ENCODE measurements at regions not wholly inside any gene's neighbourhood (a gene's known extent, or its start where the extent isn't known, plus 50 kb on each side); places are given as distances from the start of the nearest gene placed in this dataset.
"Not testable (repeated sequence)": the region's sequence is repeated elsewhere in the genome, so short reads cannot be mapped to it uniquely, and the experiment has no call there.

GRCh38 chr3:105982207-105982606 is 113.4 kb upstream of the CBLB start:
- Histone ChIP-seq H3K9me3 (ENCODE audit: insufficient read depth, low read length, severe bottlenecking) (no peaks in the 10 kb centered on the region), H2AFZ (ENCODE audit: low read depth, low read length) (no peak overlapping the region), H4K20me1 (ENCODE audit: insufficient read depth, low read length) (no peaks in the 10 kb centered on the region), H3K4me3 (ENCODE audit: low read depth in 1 of 2, low read length in 2 of 2) (no peak overlapping the region), H3K4me2 (ENCODE audit: insufficient read depth, low read length) (no peak overlapping the region), H3K9ac (ENCODE audit: low read depth, low read length) (no peak overlapping the region), H3K79me2 (ENCODE audit: insufficient read depth, low read length) (no peaks in the 10 kb centered on the region), H3K4me1 (ENCODE audit: insufficient read depth, low read length) (peaks cover 10% of the 10 kb centered on the region), H3K36me3 (ENCODE audit: insufficient read depth, low read length) (no peaks in the 10 kb centered on the region), H3K27me3 (ENCODE audit: insufficient read depth, low read length, poor library complexity) (no peaks in the 10 kb centered on the region), H3K27ac (ENCODE audit: low read length) (no peak overlapping the region)
- TF ChIP-seq CTCF (IDR thresholded peaks at IDR 0.05; ENCODE audit: borderline replicate concordance, extremely low read depth, low read length, poor library complexity, severe bottlenecking) (no peak), EZH2 (IDR thresholded peaks at IDR 0.05; ENCODE audit: borderline replicate concordance, low read depth, low read length, severe bottlenecking) (no peak)
- DNase-seq, result no peak
- no peak for ATAC-seq (ENCODE audit: insufficient read depth, low read depth)

GRCh38 chr3:105984837-105985236 is 116.0 kb upstream of the CBLB start:
- H3K4me3 ChIP-seq (ENCODE audit: low read depth in 1 of 2, low read length in 2 of 2), result no peak overlapping the region
- H3K79me2 ChIP-seq (ENCODE audit: insufficient read depth, low read length), result no peaks in the 10 kb centered on the region
- DNase-seq (no peak), ATAC-seq (ENCODE audit: insufficient read depth, low read depth) (peak; percentile 69)
- H4K20me1 ChIP-seq (ENCODE audit: insufficient read depth, low read length), result no peaks in the 10 kb centered on the region
- H2AFZ ChIP-seq (ENCODE audit: low read depth, low read length), result no peak overlapping the region
- no peaks in the 10 kb centered on the region for H3K27me3 ChIP-seq (ENCODE audit: insufficient read depth, low read length, poor library complexity)
- no peak overlapping the region for H3K9ac ChIP-seq (ENCODE audit: low read depth, low read length)
- no peaks in the 10 kb centered on the region for H3K9me3 ChIP-seq (ENCODE audit: insufficient read depth, low read length, severe bottlenecking)
- H3K4me2 ChIP-seq (ENCODE audit: insufficient read depth, low read length), result no peak overlapping the region
- no peak for TF ChIP-seq CTCF (IDR thresholded peaks at IDR 0.05; ENCODE audit: borderline replicate concordance, extremely low read depth, low read length, poor library complexity, severe bottlenecking)
- TF ChIP-seq EZH2 (IDR thresholded peaks at IDR 0.05; ENCODE audit: borderline replicate concordance, low read depth, low read length, severe bottlenecking), result no peak
- H3K27ac ChIP-seq (ENCODE audit: low read length), result no peak overlapping the region
- H3K4me1 ChIP-seq (ENCODE audit: insufficient read depth, low read length), result peaks cover 10% of the 10 kb centered on the region
- H3K36me3 ChIP-seq (ENCODE audit: insufficient read depth, low read length), result no peaks in the 10 kb centered on the region

GRCh38 chr3:105986343-105986742 is 117.5 kb upstream of the CBLB start:
- not testable (repeated sequence) for H3K4me2 ChIP-seq (ENCODE audit: insufficient read depth, low read length); H3K36me3 ChIP-seq (ENCODE audit: insufficient read depth, low read length); H3K79me2 ChIP-seq (ENCODE audit: insufficient read depth, low read length); H4K20me1 ChIP-seq (ENCODE audit: insufficient read depth, low read length); H3K4me1 ChIP-seq (ENCODE audit: insufficient read depth, low read length); H3K9me3 ChIP-seq (ENCODE audit: insufficient read depth, low read length, severe bottlenecking); ATAC-seq (ENCODE audit: insufficient read depth, low read depth); H3K9ac ChIP-seq (ENCODE audit: low read depth, low read length); H3K27me3 ChIP-seq (ENCODE audit: insufficient read depth, low read length, poor library complexity); H2AFZ ChIP-seq (ENCODE audit: low read depth, low read length); H3K27ac ChIP-seq (ENCODE audit: low read length); DNase-seq; H3K4me3 ChIP-seq (ENCODE audit: low read depth in 1 of 2, low read length in 2 of 2)

- Histone ChIP-seq H3K36me3 (ENCODE audit: insufficient read depth, low read length) (no peaks in the 10 kb centered on the region), H3K27ac (ENCODE audit: low read length) (no peak overlapping the region), H3K4me3 (ENCODE audit: low read depth in 1 of 2, low read length in 2 of 2) (no peak overlapping the region), H3K4me2 (ENCODE audit: insufficient read depth, low read length) (0 out of 2 replicates have a peak overlapping the region, but pooled peaks have one; percentile 7), H3K79me2 (ENCODE audit: insufficient read depth, low read length) (no peaks in the 10 kb centered on the region), H2AFZ (ENCODE audit: low read depth, low read length) (no peak overlapping the region), H3K9ac (ENCODE audit: low read depth, low read length) (no peak overlapping the region), H3K4me1 (ENCODE audit: insufficient read depth, low read length) (peaks cover 10% of the 10 kb centered on the region), H4K20me1 (ENCODE audit: insufficient read depth, low read length) (no peaks in the 10 kb centered on the region), H3K9me3 (ENCODE audit: insufficient read depth, low read length, severe bottlenecking) (no peaks in the 10 kb centered on the region), H3K27me3 (ENCODE audit: insufficient read depth, low read length, poor library complexity) (no peaks in the 10 kb centered on the region)
- DNase-seq (no peak), ATAC-seq (ENCODE audit: insufficient read depth, low read depth) (0 out of 3 replicates have a peak, but pooled peaks have one; percentile 33)
- TF ChIP-seq CTCF (IDR thresholded peaks at IDR 0.05; ENCODE audit: borderline replicate concordance, extremely low read depth, low read length, poor library complexity, severe bottlenecking), result no peak
- TF ChIP-seq EZH2 (IDR thresholded peaks at IDR 0.05; ENCODE audit: borderline replicate concordance, low read depth, low read length, severe bottlenecking), result no peak
These were observed 119.0 kb upstream of the CBLB start for GRCh38 chr3:105987809-105988208.
